ENCODE measurements at regions not wholly inside any gene's neighbourhood (a gene's known extent, or its start where the extent isn't known, plus 50 kb on each side); places are given as distances from the start of the nearest gene placed in this dataset.

- TF ChIP-seq CTCF (IDR thresholded peaks at IDR 0.05) (no peak), POLR2A (IDR thresholded peaks at IDR 0.05) (no peak)
Measured at GRCh38 chr5:26761446-26761845, 276.9 kb downstream of the CDH9 start.

All from tibial nerve (tissue), 3 donors.